ENCODE measurements at regions not wholly inside any gene's neighbourhood (a gene's known extent, or its start where the extent isn't known, plus 50 kb on each side); places are given as distances from the start of the nearest gene placed in this dataset.
"Not testable (repeated sequence)": the region's sequence is repeated elsewhere in the genome, so short reads cannot be mapped to it uniquely, and the experiment has no call there.

GRCh38 chr7:81854518-81854917 lies 84.7 kb upstream of the HGF start:
- Mint-ChIP-seq H3K27me3 (no peaks in the 10 kb centered on the region), H3K4me3 (no peak overlapping the region), H3K9me3 (peaks cover 7% of the 10 kb centered on the region), H3K36me3 (ENCODE audit: low read depth) (no peaks in the 10 kb centered on the region), H3K27ac (no peak overlapping the region), H3K4me1 (ENCODE audit: low read depth) (no peaks in the 10 kb centered on the region)
- intact Hi-C loops (cut with micrococcal nuclease): no loop called here

- H3K36me3 Mint-ChIP-seq (ENCODE audit: low read depth): no peaks in the 10 kb centered on the region
- H3K27me3 Mint-ChIP-seq: no peaks in the 10 kb centered on the region
- no peak overlapping the region for H3K4me3 Mint-ChIP-seq
- intact Hi-C loops (cut with micrococcal nuclease): no loop called here
- H3K4me1 Mint-ChIP-seq (ENCODE audit: low read depth): peaks cover 6% of the 10 kb centered on the region
- peaks cover 22% of the 10 kb centered on the region for H3K9me3 Mint-ChIP-seq
- no peak overlapping the region for H3K27ac Mint-ChIP-seq
These were observed 82.9 kb upstream of the HGF start for GRCh38 chr7:81852701-81853100.

- Mint-ChIP-seq H3K27ac (no peak overlapping the region), H3K4me3 (no peak overlapping the region), H3K36me3 (ENCODE audit: low read depth) (no peaks in the 10 kb centered on the region), H3K9me3 (peaks cover 28% of the 10 kb centered on the region), H3K4me1 (ENCODE audit: low read depth) (peaks cover 19% of the 10 kb centered on the region), H3K27me3 (no peaks in the 10 kb centered on the region)
- intact Hi-C loops (cut with micrococcal nuclease): no loop called here
These were observed 81.6 kb upstream of the HGF start for GRCh38 chr7:81851413-81851812.

GRCh38 chr7:81846398-81846797 lies 76.6 kb upstream of the HGF start:
- Mint-ChIP-seq H3K27me3 (no peaks in the 10 kb centered on the region), H3K36me3 (ENCODE audit: low read depth) (peaks cover 7% of the 10 kb centered on the region), H3K4me3 (peak overlapping the region; percentile 60), H3K27ac (peak overlapping the region; percentile 84), H3K4me1 (ENCODE audit: low read depth) (peaks cover 30% of the 10 kb centered on the region), H3K9me3 (peaks cover 28% of the 10 kb centered on the region)
- intact Hi-C loops (cut with micrococcal nuclease): loop anchor here (5.0 kb wide), 1 partner anchor 34 kb away; no protein-coding TSS in a partner anchor

GRCh38 chr7:81845744-81846241 lies 75.9 kb upstream of the HGF start:
- H3K4me3 Mint-ChIP-seq: peak overlapping the region; percentile 60
- peak overlapping the region; percentile 84 for H3K27ac Mint-ChIP-seq
- intact Hi-C loops (cut with micrococcal nuclease): loop anchor here (5.0 kb wide), 1 partner anchor 33 kb away; no protein-coding TSS in a partner anchor
- H3K4me1 Mint-ChIP-seq (ENCODE audit: low read depth): peaks cover 30% of the 10 kb centered on the region
- H3K36me3 Mint-ChIP-seq (ENCODE audit: low read depth): peaks cover 7% of the 10 kb centered on the region
- H3K27me3 Mint-ChIP-seq: no peaks in the 10 kb centered on the region
- H3K9me3 Mint-ChIP-seq: peaks cover 28% of the 10 kb centered on the region

- H3K36me3 Mint-ChIP-seq (ENCODE audit: low read depth); H3K27me3 Mint-ChIP-seq; H3K27ac Mint-ChIP-seq; H3K4me3 Mint-ChIP-seq; intact Hi-C loops (cut with micrococcal nuclease): not testable (repeated sequence)
- H3K9me3 Mint-ChIP-seq: peaks cover 14% of the 10 kb centered on the region
- H3K4me1 Mint-ChIP-seq (ENCODE audit: low read depth): peaks cover 36% of the 10 kb centered on the region
These were observed 73.8 kb upstream of the HGF start for GRCh38 chr7:81843657-81844056.

GRCh38 chr7:81842361-81842760 lies 72.5 kb upstream of the HGF start:
- Mint-ChIP-seq H3K4me3 (no peak overlapping the region), H3K27ac (no peak overlapping the region), H3K4me1 (ENCODE audit: low read depth) (peaks cover 26% of the 10 kb centered on the region), H3K27me3 (no peaks in the 10 kb centered on the region), H3K36me3 (ENCODE audit: low read depth) (peaks cover 7% of the 10 kb centered on the region), H3K9me3 (peaks cover 2% of the 10 kb centered on the region)
- intact Hi-C loops (cut with micrococcal nuclease): no loop called here

- intact Hi-C loops (cut with micrococcal nuclease): no loop called here
- Mint-ChIP-seq H3K4me1 (ENCODE audit: low read depth) (peaks cover 11% of the 10 kb centered on the region), H3K4me3 (no peak overlapping the region), H3K36me3 (ENCODE audit: low read depth) (peaks cover 7% of the 10 kb centered on the region), H3K9me3 (no peaks in the 10 kb centered on the region), H3K27me3 (no peaks in the 10 kb centered on the region), H3K27ac (no peak overlapping the region)
These were observed 70.0 kb upstream of the HGF start for GRCh38 chr7:81839708-81840369.

GRCh38 chr7:81833401-81833800 lies 63.6 kb upstream of the HGF start:
- Mint-ChIP-seq H3K9me3 (peaks cover 39% of the 10 kb centered on the region), H3K27ac (no peak overlapping the region), H3K4me1 (ENCODE audit: low read depth) (no peaks in the 10 kb centered on the region), H3K27me3 (no peaks in the 10 kb centered on the region), H3K4me3 (no peak overlapping the region), H3K36me3 (ENCODE audit: low read depth) (peaks cover 10% of the 10 kb centered on the region)
- intact Hi-C loops (cut with micrococcal nuclease): no loop called here

GRCh38 chr7:81831883-81832282 lies 62.0 kb upstream of the HGF start:
- Mint-ChIP-seq H3K36me3 (ENCODE audit: low read depth) (peaks cover 10% of the 10 kb centered on the region), H3K27me3 (no peaks in the 10 kb centered on the region), H3K27ac (no peak overlapping the region), H3K9me3 (peaks cover 54% of the 10 kb centered on the region), H3K4me1 (ENCODE audit: low read depth) (no peaks in the 10 kb centered on the region), H3K4me3 (no peak overlapping the region)
- intact Hi-C loops (cut with micrococcal nuclease): no loop called here

- H3K9me3 Mint-ChIP-seq: peaks cover 60% of the 10 kb centered on the region
- intact Hi-C loops (cut with micrococcal nuclease); H3K4me1 Mint-ChIP-seq (ENCODE audit: low read depth); H3K4me3 Mint-ChIP-seq; H3K27me3 Mint-ChIP-seq; H3K27ac Mint-ChIP-seq; H3K36me3 Mint-ChIP-seq (ENCODE audit: low read depth): not testable (repeated sequence)
These were observed 59.7 kb upstream of the HGF start for GRCh38 chr7:81829511-81829910.

- H3K4me3 Mint-ChIP-seq: no peak overlapping the region
- no peaks in the 10 kb centered on the region for H3K36me3 Mint-ChIP-seq (ENCODE audit: low read depth)
- H3K27ac Mint-ChIP-seq: no peak overlapping the region
- peaks cover 15% of the 10 kb centered on the region for H3K9me3 Mint-ChIP-seq
- no peaks in the 10 kb centered on the region for H3K4me1 Mint-ChIP-seq (ENCODE audit: low read depth)
- H3K27me3 Mint-ChIP-seq: no peaks in the 10 kb centered on the region
- intact Hi-C loops (cut with micrococcal nuclease): no loop called here
These were observed 53.0 kb upstream of the HGF start for GRCh38 chr7:81822811-81823210.

GRCh38 chr7:81819861-81820260 lies 50.0 kb upstream of the HGF start:
- no peak overlapping the region for H3K4me3 Mint-ChIP-seq
- intact Hi-C loops (cut with micrococcal nuclease): no loop called here
- H3K4me1 Mint-ChIP-seq (ENCODE audit: low read depth): no peaks in the 10 kb centered on the region
- no peaks in the 10 kb centered on the region for H3K27me3 Mint-ChIP-seq
- no peak overlapping the region for H3K27ac Mint-ChIP-seq
- H3K36me3 Mint-ChIP-seq (ENCODE audit: low read depth): no peaks in the 10 kb centered on the region
- no peaks in the 10 kb centered on the region for H3K9me3 Mint-ChIP-seq
